Left renal pelvis (tissue), 4 donors: ENCODE measurements at regions not wholly inside any gene's neighbourhood (a gene's known extent, or its start where the extent isn't known, plus 50 kb on each side); places are given as distances from the start of the nearest gene placed in this dataset.

Experiments
- DNase-seq, 4 donors: peaks; one replicate each; pipeline ENCODE4 v3.0.0-alpha.2; 2013; ENCODE audit warnings: low read depth in 4 of 4, low spot score in 3 of 4

DNA sequence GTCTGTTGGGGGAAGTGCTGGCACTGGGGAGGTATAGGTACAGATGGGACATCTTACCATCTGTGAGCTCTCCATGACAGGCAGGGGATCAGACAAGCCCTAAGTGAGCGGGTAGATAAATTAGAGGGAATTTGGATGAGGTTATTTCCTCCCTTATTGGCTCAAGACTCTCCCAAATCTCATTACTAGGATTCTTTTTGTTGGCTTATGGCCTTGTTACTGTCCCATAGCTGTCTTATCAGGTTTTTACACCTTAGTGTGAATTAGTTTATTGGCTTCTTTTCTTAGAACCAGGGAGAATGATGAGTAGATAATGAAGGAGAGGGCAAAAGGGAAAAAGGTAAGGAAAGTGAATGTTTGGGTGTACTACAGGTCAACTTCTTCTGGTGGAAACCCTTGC lies 191.1 kb upstream of the PRICKLE1 start:
- DNase-seq: no peak

GRCh38 chr12:42779186-42779859 lies 189.8 kb upstream of the PRICKLE1 start:
- DNase-seq: no peak

DNA sequence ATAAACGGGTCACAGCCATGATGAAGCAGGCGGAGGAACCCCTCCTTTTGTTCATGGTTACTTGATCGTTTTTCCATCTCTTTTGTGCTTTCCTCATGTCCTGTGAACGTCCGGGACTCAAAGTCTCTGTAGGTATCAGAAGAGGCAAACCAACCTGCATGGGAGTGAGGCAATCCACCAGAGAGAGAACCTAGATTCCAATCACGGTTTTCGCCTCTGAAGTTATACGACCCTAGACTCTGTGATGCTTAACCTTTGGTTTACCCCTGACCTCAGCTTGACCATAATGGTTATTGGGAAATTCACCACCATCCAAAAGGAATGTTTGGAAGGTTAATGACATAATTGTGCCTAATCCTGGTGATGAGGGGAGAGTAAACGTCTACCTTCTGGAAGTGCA lies 186.8 kb upstream of the PRICKLE1 start:
- DNase-seq: no peak

DNA sequence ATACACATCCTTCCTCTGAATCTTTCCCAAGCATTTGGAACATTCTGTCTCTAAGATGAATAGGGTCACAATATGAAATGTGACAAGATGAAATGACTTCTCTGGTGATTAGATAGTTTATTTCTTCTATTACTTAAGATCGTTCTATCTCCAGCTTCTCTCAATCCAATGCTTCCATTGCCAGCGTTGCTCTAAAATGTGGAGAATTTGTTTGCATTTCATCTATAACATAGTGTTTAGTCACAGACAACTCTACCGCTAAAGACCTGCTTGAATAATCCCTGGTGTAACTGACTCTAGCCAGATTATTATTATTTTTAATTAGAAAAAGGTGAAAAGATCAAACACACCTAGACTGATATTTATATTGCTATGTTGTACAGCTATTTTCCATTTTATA lies 184.7 kb upstream of the PRICKLE1 start:
- DNase-seq: no peak

DNA sequence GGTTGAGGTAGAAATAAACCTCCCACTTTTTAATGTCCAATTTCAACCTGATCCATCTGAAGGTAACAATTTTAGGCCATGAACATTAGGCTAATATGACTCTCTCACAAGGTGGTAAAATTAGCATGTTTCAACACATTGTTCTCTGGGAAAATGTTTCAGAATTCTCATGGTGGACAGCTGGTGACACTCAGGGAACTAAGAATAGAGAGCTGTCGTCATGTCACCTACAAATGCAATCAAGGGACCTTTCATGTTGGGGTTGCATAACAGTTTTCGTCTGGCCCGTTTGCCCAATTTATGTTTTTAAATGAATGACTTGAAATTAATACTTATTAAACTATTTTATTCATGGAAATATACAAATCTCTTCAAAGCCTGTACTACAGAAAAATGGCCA lies 180.7 kb upstream of the PRICKLE1 start:
- no peak for DNase-seq

DNA sequence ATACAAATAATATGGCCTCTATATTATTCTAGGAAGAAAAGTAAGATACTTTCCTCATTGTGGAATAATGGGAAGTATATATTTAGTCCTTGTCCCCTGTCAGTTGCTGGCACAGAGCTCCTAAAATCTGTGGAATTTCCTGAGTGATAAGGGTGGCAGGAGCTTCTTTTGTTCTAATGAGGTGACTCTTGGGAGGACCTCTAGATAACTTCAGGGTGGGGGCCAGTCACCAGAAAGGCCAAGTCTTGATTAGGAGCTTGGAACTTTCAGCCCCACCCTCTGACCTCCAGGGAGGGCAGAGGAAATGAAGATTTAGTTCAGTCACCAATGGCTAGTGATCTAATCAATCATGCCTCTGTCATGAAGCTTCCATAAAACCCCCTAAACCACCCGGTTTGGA lies 179.9 kb upstream of the PRICKLE1 start:
- DNase-seq: no peak

- DNase-seq: no peak
Observed at GRCh38 chr12:42767998-42768397, 178.5 kb upstream of the PRICKLE1 start.

GRCh38 chr12:42767326-42767954 lies 177.9 kb upstream of the PRICKLE1 start:
- DNase-seq: no peak

- no peak for DNase-seq
Observed at GRCh38 chr12:42766754-42767153, 177.2 kb upstream of the PRICKLE1 start.

DNA sequence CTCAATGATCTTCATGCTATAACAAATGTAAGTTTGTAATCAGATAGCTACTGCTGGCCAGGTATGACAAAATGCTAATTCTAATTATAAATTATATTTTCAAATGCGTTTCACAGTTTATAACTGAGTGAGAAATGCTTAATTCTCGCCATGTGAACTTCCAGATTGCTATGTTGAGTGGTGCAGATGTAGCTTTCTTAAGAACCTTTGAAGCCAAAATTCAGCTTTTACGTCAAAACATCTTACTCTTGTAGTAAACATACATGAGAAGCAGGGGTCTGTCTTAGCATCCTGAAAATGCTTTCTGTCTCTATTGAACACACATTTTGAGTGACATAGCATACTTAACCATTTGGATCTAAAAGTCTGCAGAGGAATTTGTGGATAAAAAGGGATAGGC lies 176.5 kb upstream of the PRICKLE1 start:
- DNase-seq: no peak

DNA sequence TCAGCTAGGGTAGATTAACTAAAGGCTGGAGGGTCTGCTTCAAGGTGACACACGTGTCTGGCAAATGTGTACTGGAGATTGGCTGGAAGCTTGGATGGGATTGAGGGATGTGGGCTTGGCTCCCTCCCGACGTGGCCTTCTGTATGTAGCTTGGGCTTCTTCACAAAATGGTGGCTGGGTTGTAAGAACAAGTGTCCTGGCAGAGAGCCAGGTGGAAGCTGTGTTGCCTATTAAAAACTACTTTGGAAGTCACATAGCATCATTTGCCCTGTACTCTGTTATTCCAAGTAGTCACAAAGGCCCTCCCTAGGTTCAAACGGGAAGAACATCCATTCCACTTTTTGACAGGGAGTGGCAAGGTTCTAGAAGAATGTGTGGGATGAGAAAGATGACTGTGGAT lies 174.1 kb upstream of the PRICKLE1 start:
- no peak for DNase-seq

DNA sequence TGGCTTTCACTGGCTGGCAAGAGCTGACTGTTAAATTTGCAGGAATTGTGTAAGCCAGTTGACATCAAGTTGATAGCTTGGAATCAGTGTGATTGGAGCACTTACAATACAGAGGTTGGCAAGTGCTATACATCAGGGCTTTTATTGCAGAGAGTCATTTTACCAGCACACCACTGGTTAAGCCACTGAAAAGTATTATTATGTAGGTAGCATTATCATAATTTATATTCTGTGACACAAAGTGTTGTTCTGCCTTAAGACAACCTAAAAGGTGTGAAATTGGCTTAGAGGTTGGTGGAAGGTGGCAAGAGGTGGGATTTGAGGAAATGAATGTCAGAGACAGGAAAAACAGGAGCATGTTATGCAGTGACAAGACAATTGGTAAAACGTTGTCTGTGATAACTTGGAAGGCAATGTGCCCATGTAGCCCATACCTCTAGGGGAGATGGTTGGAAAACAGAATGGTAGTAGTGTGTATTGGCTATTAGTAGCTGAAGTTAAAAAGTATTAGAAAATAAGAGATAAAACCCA lies 172.9 kb upstream of the PRICKLE1 start:
- no peak for DNase-seq

DNA sequence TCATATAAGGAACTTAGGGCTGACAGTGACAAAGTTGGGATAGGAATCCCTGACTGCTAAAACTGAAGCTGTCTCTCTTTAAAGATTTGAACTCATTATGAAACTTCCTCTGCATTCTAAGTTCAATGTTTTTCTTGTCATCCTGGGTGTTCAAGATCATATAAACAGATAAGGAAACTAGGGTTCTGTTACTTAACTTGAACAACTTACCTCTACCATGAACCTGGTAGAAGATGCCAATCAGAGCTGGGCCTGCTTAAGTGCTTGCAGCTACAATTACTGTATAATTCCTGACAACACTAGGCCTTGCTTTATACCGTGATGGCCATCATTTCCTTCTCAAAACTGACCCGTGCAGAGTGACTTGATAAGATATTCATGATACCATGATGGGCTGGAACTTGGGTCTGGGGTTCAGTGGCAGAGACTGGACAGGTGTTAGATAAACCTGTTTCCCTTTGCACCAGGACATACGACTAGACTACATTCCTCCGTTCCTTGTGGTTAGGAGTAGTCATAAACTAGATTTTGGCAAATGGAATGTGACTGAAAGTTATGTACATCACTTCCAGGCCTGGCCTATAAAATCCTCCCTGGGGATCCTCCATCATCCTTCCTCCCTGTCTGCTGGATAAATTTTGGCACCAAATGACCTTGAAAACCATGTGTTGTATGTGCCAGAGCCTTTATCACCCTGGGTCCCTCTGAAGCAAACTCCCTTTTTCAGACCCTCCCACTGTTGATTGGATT lies 172.2 kb upstream of the PRICKLE1 start:
- DNase-seq: no peak

DNA sequence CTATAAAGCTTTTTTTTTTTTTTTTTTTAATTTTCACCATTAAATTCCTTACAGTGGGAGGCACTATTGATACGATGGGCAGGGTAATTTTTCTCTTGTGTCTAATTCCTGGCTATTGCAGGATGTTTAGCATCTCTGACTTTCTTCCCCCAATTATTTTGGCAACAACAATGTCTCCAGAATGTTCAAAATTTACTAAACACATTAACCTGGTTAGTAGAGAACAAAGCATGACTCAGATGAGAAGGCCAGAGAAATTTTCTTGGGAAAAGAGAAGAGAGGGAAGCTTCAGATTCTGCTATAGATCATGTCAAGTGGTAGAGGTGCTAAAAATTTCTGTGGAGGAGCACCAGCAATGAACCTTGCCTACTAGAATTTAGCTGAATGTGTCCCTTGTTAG lies 171.5 kb upstream of the PRICKLE1 start:
- DNase-seq: no peak

DNA sequence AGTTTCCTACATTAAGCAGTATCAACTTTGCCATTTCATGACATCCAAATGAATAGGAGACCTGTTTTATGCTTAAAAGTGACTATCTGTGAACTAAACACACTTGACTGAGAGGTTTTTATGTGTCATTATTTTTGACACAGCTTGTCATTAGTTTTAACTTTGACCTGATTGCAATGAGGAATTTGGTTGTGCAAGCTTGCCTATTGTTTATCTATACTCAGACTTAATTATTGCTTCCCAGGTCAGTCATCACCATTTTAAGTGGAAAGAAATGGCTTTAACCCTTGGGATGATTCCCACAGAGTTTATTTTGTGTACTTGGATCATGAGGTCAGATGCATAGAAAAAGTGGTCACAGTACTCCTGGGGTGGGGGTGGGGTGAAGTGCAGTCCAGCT lies 171.0 kb upstream of the PRICKLE1 start:
- DNase-seq: no peak

GRCh38 chr12:42759622-42760273 lies 170.2 kb upstream of the PRICKLE1 start:
- no peak for DNase-seq

DNA sequence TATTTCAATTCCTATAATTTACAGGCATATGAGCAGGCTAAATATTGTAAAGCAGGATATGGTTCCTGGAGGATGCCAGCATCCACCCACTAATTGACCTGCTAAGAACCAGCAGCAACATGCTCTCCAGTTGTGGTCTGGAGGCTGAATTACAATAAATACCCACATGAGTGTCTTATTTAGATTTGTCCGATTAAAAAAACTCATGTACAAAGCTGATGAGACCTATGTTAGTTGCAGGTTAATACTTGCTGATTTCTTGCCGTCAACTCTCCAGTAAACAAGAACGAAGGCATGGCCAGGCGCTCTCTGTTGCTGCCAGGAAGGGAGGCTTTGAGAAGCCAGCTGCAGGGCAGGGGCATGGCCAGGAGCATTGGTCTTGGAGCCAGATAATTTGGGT lies 169.3 kb upstream of the PRICKLE1 start:
- no peak for DNase-seq

- DNase-seq: no peak
Observed at GRCh38 chr12:42757624-42758119, 168.1 kb upstream of the PRICKLE1 start.

DNA sequence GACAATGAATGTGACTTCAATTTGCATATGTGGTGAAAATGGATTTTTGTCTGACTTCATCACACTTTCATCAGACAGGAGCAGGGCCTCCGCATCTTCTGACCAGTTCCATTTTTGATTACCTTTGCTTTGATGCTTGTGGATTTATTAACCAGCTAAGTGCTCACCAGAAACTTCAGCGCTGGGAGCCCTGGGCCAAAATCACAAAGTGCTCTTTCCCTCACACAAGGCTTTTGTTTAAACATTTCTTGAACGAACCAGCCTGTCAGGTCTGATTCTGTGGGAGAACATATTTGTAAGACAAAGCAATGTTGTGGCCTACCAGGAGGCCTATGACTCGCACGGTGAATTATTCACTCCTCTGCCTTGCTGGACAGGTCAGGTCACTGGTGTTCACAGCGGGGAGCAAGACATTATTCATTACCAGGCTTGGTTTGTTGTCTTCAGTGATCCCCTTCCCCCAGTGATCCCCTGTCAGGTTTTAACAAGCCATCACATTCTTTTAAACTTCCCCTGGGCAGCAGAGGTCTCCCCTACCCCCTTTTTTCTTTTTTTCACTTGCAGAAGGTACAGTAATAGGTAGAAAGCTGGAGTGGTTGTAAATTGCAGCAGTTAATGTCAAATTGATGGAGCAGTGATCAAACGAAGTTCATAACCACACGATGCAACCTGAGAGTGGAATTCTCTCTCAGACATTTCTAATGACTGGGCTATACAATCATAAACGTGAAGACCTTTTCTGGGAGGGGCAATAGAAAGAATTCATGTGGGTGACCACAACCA lies 167.5 kb upstream of the PRICKLE1 start:
- DNase-seq: peak in 2 of 4 donors; percentile 29 to 30

DNA sequence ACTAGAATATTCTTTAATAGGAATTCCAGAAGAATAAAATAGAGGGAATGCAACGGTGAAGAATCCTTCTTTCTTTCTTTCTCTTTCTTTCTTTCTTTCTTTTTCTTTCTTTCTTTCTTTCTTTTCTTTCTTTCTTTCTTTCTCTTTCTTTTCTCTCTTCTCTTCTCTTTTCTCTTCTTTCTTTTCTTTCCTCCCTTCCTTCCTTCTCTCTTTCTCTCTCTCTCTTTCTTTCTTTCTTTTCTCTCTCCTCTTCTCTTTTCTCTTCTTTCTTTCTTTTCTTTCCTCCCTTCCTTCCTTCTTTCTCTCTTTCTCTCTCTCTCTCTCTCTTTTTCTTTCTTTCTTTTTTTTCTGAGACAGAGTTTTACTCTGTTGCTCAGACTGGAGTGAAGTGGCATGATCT lies 160.8 kb upstream of the PRICKLE1 start:
- no peak for DNase-seq
